GM23338 (cell line): ENCODE measurements at regions not wholly inside any gene's neighbourhood (a gene's known extent, or its start where the extent isn't known, plus 50 kb on each side); places are given as distances from the start of the nearest gene placed in this dataset.

ENCODE experiments used
- ATAC-seq: fragments of 200-7000 bp; cut with Tn5 transposase; 3 replicates; pipeline ENCODE4 v1.9.1; 2020
- DNase-seq: peaks from one replicate; pipeline ENCODE4 v3.0.0-alpha.2; 2015; ENCODE audit warnings: low spot score
- H2AFZ ChIP-seq: fragments of 200-600 bp; sonication (generic); 2 replicates; pipeline ENCODE4 v1.8.0; 2016; ENCODE audit warnings: antibody characterized with exemption, mild to moderate bottlenecking, moderate library complexity
- H3F3A ChIP-seq: fragments of 200-600 bp; sonication (generic); replicated peaks from 2 replicates; pipeline ENCODE4 v1.8.0; 2017; ENCODE audit warnings: antibody characterized with exemption, mixed run types, low read depth
- H3K27ac ChIP-seq: fragments of 200-600 bp; sonication (generic); 2 replicates; pipeline ENCODE4 v1.6.1; 2016; ENCODE audit warnings: low read depth
- H3K27me3 ChIP-seq: fragments of 200-600 bp; sonication (generic); 2 replicates; pipeline ENCODE4 v1.8.0; 2016; ENCODE audit warnings: mild to moderate bottlenecking, mixed run types, moderate library complexity; ENCODE audit not compliant: insufficient read depth
- H3K36me3 ChIP-seq: fragments of 200-600 bp; sonication (generic); 2 replicates; pipeline ENCODE4 v1.8.0; 2016; ENCODE audit warnings: mild to moderate bottlenecking; ENCODE audit not compliant: insufficient read depth
- H3K4me1 ChIP-seq: fragments of 200-600 bp; sonication (generic); 2 replicates; pipeline ENCODE4 v1.8.0; 2016; ENCODE audit warnings: mild to moderate bottlenecking, moderate library complexity; ENCODE audit not compliant: insufficient read depth
- H3K4me2 ChIP-seq: fragments of 200-600 bp; sonication (generic); 2 replicates; pipeline ENCODE4 v1.7.1; 2017; ENCODE audit warnings: mixed run types
- H3K4me3 ChIP-seq: fragments of 200-600 bp; sonication (generic); 2 replicates; pipeline ENCODE4 v1.6.1; 2016; ENCODE audit warnings: mixed run types
- H3K79me2 ChIP-seq: fragments of 200-600 bp; sonication (generic); replicated peaks from 2 replicates; pipeline ENCODE4 v1.8.0; 2017; ENCODE audit warnings: mild to moderate bottlenecking; ENCODE audit not compliant: insufficient read depth
- H3K9me2 ChIP-seq: fragments of 200-600 bp; sonication (generic); 2 replicates; pipeline ENCODE4 v1.8.0; 2017; ENCODE audit not compliant: insufficient read depth
- H4K20me1 ChIP-seq: fragments of 200-600 bp; sonication (generic); replicated peaks from 2 replicates; pipeline ENCODE4 v1.8.0; 2017; ENCODE audit warnings: mild to moderate bottlenecking; ENCODE audit not compliant: insufficient read depth
- H3K27ac Mint-ChIP-seq: 2 replicates; pipeline ENCODE4 v1.8.0; 2020; ENCODE audit warnings: inconsistent platforms, mild to moderate bottlenecking, moderate library complexity, mixed read lengths
- H3K27me3 Mint-ChIP-seq: 3 replicates; pipeline ENCODE4 v1.8.0; 2022; ENCODE audit warnings: low read depth, mild to moderate bottlenecking, moderate library complexity, mixed read lengths, inconsistent platforms; ENCODE audit not compliant: insufficient read depth, poor library complexity
- H3K36me3 Mint-ChIP-seq: 3 replicates; pipeline ENCODE4 v1.8.0; 2021; ENCODE audit warnings: low read depth, mild to moderate bottlenecking, inconsistent platforms, moderate library complexity, mixed read lengths
- H3K4me1 Mint-ChIP-seq: 3 replicates; pipeline ENCODE4 v1.8.0; 2020; ENCODE audit warnings: mild to moderate bottlenecking, inconsistent platforms, mixed read lengths
- H3K4me3 Mint-ChIP-seq: 3 replicates; pipeline ENCODE4 v1.8.0; 2021; ENCODE audit warnings: moderate library complexity, mild to moderate bottlenecking, inconsistent platforms, mixed read lengths
- H3K9me3 Mint-ChIP-seq: 3 replicates; pipeline ENCODE4 v1.8.0; 2020; ENCODE audit warnings: moderate library complexity, mild to moderate bottlenecking, inconsistent platforms, mixed read lengths
- CREB1 ChIP-seq: fragments of 250-450 bp; sonication (Bioruptor Pico); IDR thresholded peaks from 2 replicates; pipeline ENCODE4 v1.5.0; 2020; ENCODE audit warnings: low read depth, mild to moderate bottlenecking, moderate library complexity
- CTCF ChIP-seq, 2 experiments: fragments of 200-600 bp in 1 of 2; sonication (generic) in 1 of 2; conservative IDR thresholded peaks; 2 replicates each; pipeline versions ENCODE4 v1.5.1 to v1.6.1; 2016 to 2017; ENCODE audit warnings: antibody characterized with exemption in 2 of 2, low read depth in 2 of 2, mild to moderate bottlenecking in 2 of 2, moderate library complexity in 1 of 2
- EZH2 ChIP-seq: fragments of 200-600 bp; sonication (generic); IDR thresholded peaks from one replicate; pipeline ENCODE4 v1.8.0; 2017; ENCODE audit warnings: antibody characterized with exemption, mild to moderate bottlenecking, low read depth; ENCODE audit not compliant: unreplicated experiment
- EZH2phosphoT487 ChIP-seq: fragments of 200-600 bp; sonication (generic); IDR thresholded peaks from one replicate; pipeline ENCODE4 v1.8.1; 2018; ENCODE audit warnings: antibody characterized with exemption; ENCODE audit not compliant: unreplicated experiment
- JUNB ChIP-seq: IDR thresholded peaks from one replicate; pipeline ENCODE4 v1.6.1; 2016; ENCODE audit warnings: antibody characterized with exemption; ENCODE audit not compliant: unreplicated experiment
- NANOG ChIP-seq: IDR thresholded peaks from 2 replicates; pipeline ENCODE4 v1.6.1; 2016; ENCODE audit warnings: antibody characterized with exemption, borderline replicate concordance
- POLR2AphosphoS5 ChIP-seq: IDR thresholded peaks from 2 replicates; pipeline ENCODE4 v1.6.1; 2016; ENCODE audit warnings: antibody characterized with exemption, low read depth
- STAT1 ChIP-seq: IDR thresholded peaks from one replicate; pipeline ENCODE4 v1.6.1; 2016; ENCODE audit warnings: antibody characterized with exemption; ENCODE audit not compliant: unreplicated experiment
- ZNF114 ChIP-seq: fragments of 250-450 bp; sonication (Bioruptor Pico); IDR thresholded peaks from 2 replicates; pipeline ENCODE4 v1.5.0; 2020; ENCODE audit warnings: mild to moderate bottlenecking, moderate library complexity
- ZNF331 ChIP-seq: fragments of 250-450 bp; sonication (Bioruptor Pico); IDR thresholded peaks from 2 replicates; pipeline ENCODE4 v1.5.0; 2020; ENCODE audit warnings: low read depth, mild to moderate bottlenecking, moderate library complexity
- TF ChIP-seq, protein P1 (sequence below): IDR thresholded peaks from 2 replicates; pipeline ENCODE4 v1.6.1; 2016; ENCODE audit warnings: antibody characterized with exemption
- TF ChIP-seq, protein P2 (sequence below): fragments of 250-450 bp; sonication (Bioruptor Pico); IDR thresholded peaks from 2 replicates; pipeline ENCODE4 v1.5.0; 2020; ENCODE audit warnings: mild to moderate bottlenecking, moderate library complexity
- TF ChIP-seq, protein P3 (sequence below): IDR thresholded peaks from one replicate; pipeline ENCODE4 v1.6.1; 2018; ENCODE audit warnings: antibody characterized with exemption; ENCODE audit not compliant: unreplicated experiment

DNA sequence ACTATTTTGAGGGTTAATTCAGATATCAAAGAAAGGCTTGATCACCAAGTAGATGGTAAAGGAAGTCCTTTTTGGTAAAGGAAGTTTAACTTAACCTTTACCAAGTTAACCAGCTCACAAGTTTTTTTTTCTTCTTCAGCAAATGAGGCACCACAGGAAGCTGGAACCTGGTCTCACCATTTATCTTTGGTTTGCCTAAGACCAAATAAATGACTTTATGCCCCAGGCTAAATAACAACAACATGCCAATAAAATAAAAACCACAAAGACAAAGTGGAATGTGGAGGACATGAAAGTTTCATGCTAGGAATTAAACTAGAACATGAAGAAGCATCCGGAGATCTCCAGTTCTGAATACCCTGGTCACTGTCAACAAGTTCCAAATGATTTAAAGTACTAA lies 116.8 kb upstream of the PRICKLE1 start:
- H2AFZ ChIP-seq = no peak overlapping the region
- H3K4me1 ChIP-seq = no peaks in the 10 kb centered on the region
- H3K27me3 ChIP-seq = no peaks in the 10 kb centered on the region
- H3K27ac ChIP-seq = no peak overlapping the region
- H3K36me3 ChIP-seq = no peaks in the 10 kb centered on the region
- no peak overlapping the region for H3K4me3 Mint-ChIP-seq
- H3K4me3 ChIP-seq = no peak overlapping the region
- H4K20me1 ChIP-seq = no peaks in the 10 kb centered on the region
- H3K9me3 Mint-ChIP-seq = peaks cover 2% of the 10 kb centered on the region; the same call in 1 of the 3 replicates
- TF ChIP-seq, protein P1, sequence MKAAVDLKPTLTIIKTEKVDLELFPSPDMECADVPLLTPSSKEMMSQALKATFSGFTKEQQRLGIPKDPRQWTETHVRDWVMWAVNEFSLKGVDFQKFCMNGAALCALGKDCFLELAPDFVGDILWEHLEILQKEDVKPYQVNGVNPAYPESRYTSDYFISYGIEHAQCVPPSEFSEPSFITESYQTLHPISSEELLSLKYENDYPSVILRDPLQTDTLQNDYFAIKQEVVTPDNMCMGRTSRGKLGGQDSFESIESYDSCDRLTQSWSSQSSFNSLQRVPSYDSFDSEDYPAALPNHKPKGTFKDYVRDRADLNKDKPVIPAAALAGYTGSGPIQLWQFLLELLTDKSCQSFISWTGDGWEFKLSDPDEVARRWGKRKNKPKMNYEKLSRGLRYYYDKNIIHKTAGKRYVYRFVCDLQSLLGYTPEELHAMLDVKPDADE = no peak
- TF ChIP-seq, protein P2, sequence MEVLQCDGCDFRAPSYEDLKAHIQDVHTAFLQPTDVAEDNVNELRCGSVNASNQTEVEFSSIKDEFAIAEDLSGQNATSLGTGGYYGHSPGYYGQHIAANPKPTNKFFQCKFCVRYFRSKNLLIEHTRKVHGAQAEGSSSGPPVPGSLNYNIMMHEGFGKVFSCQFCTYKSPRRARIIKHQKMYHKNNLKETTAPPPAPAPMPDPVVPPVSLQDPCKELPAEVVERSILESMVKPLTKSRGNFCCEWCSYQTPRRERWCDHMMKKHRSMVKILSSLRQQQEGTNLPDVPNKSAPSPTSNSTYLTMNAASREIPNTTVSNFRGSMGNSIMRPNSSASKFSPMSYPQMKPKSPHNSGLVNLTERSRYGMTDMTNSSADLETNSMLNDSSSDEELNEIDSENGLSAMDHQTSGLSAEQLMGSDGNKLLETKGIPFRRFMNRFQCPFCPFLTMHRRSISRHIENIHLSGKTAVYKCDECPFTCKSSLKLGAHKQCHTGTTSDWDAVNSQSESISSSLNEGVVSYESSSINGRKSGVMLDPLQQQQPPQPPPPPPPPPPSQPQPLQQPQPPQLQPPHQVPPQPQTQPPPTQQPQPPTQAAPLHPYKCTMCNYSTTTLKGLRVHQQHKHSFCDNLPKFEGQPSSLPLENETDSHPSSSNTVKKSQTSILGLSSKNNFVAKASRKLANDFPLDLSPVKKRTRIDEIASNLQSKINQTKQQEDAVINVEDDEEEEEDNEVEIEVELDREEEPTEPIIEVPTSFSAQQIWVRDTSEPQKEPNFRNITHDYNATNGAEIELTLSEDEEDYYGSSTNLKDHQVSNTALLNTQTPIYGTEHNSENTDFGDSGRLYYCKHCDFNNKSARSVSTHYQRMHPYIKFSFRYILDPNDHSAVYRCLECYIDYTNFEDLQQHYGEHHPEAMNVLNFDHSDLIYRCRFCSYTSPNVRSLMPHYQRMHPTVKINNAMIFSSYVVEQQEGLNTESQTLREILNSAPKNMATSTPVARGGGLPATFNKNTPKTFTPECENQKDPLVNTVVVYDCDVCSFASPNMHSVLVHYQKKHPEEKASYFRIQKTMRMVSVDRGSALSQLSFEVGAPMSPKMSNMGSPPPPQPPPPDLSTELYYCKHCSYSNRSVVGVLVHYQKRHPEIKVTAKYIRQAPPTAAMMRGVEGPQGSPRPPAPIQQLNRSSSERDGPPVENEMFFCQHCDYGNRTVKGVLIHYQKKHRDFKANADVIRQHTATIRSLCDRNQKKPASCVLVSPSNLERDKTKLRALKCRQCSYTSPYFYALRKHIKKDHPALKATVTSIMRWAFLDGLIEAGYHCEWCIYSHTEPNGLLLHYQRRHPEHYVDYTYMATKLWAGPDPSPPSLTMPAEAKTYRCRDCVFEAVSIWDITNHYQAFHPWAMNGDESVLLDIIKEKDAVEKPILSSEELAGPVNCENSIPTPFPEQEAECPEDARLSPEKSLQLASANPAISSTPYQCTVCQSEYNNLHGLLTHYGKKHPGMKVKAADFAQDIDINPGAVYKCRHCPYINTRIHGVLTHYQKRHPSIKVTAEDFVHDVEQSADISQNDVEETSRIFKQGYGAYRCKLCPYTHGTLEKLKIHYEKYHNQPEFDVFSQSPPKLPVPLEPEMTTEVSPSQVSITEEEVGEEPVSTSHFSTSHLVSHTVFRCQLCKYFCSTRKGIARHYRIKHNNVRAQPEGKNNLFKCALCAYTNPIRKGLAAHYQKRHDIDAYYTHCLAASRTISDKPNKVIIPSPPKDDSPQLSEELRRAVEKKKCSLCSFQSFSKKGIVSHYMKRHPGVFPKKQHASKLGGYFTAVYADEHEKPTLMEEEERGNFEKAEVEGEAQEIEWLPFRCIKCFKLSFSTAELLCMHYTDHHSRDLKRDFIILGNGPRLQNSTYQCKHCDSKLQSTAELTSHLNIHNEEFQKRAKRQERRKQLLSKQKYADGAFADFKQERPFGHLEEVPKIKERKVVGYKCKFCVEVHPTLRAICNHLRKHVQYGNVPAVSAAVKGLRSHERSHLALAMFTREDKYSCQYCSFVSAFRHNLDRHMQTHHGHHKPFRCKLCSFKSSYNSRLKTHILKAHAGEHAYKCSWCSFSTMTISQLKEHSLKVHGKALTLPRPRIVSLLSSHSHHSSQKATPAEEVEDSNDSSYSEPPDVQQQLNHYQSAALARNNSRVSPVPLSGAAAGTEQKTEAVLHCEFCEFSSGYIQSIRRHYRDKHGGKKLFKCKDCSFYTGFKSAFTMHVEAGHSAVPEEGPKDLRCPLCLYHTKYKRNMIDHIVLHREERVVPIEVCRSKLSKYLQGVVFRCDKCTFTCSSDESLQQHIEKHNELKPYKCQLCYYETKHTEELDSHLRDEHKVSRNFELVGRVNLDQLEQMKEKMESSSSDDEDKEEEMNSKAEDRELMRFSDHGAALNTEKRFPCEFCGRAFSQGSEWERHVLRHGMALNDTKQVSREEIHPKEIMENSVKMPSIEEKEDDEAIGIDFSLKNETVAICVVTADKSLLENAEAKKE (CRISPR knock-in tag) = no peak
- TF ChIP-seq POLR2AphosphoS5 = no peak
- no peak for TF ChIP-seq STAT1
- TF ChIP-seq ZNF331 = no peak
- no peak for TF ChIP-seq CTCF (conservative IDR thresholded peaks at IDR 0.05; ENCODE audit: low read depth in 2 of 2)
- TF ChIP-seq NANOG = no peak
- TF ChIP-seq ZNF114 (CRISPR knock-in tag) = no peak
- TF ChIP-seq, protein P3, sequence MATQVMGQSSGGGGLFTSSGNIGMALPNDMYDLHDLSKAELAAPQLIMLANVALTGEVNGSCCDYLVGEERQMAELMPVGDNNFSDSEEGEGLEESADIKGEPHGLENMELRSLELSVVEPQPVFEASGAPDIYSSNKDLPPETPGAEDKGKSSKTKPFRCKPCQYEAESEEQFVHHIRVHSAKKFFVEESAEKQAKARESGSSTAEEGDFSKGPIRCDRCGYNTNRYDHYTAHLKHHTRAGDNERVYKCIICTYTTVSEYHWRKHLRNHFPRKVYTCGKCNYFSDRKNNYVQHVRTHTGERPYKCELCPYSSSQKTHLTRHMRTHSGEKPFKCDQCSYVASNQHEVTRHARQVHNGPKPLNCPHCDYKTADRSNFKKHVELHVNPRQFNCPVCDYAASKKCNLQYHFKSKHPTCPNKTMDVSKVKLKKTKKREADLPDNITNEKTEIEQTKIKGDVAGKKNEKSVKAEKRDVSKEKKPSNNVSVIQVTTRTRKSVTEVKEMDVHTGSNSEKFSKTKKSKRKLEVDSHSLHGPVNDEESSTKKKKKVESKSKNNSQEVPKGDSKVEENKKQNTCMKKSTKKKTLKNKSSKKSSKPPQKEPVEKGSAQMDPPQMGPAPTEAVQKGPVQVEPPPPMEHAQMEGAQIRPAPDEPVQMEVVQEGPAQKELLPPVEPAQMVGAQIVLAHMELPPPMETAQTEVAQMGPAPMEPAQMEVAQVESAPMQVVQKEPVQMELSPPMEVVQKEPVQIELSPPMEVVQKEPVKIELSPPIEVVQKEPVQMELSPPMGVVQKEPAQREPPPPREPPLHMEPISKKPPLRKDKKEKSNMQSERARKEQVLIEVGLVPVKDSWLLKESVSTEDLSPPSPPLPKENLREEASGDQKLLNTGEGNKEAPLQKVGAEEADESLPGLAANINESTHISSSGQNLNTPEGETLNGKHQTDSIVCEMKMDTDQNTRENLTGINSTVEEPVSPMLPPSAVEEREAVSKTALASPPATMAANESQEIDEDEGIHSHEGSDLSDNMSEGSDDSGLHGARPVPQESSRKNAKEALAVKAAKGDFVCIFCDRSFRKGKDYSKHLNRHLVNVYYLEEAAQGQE = no peak
- no peak for TF ChIP-seq EZH2phosphoT487
- no peak for TF ChIP-seq JUNB
- no peak for TF ChIP-seq EZH2
- TF ChIP-seq CREB1 (CRISPR knock-in tag) = no peak
- DNase-seq (no peak), ATAC-seq (no peak)
- H3K4me2 ChIP-seq = no peak overlapping the region
- no peaks in the 10 kb centered on the region for H3F3A ChIP-seq
- no peak overlapping the region for H3K27ac Mint-ChIP-seq
- no peaks in the 10 kb centered on the region for H3K79me2 ChIP-seq
- peaks cover 3% of the 10 kb centered on the region; the same call in 1 of the 3 replicates for H3K36me3 Mint-ChIP-seq
- no peaks in the 10 kb centered on the region for H3K27me3 Mint-ChIP-seq
- H3K4me1 Mint-ChIP-seq = no peaks in the 10 kb centered on the region
- 0 out of 2 replicates have a peak, but pooled peaks cover 8% of the 10 kb centered on the region for H3K9me2 ChIP-seq
